NT2/D1 (cell line): ENCODE measurements at regions not wholly inside any gene's neighbourhood (a gene's known extent, or its start where the extent isn't known, plus 50 kb on each side); places are given as distances from the start of the nearest gene placed in this dataset.

Source experiments
- DNase-seq: peaks from one replicate; pipeline ENCODE4 v3.0.0-alpha.2; 2011; ENCODE audit warnings: low read depth, low spot score
- H3K27me3 ChIP-seq: 2 replicates; pipeline ENCODE4 v1.6.0; 2011; ENCODE audit warnings: mild to moderate bottlenecking; ENCODE audit not compliant: insufficient read length, insufficient read depth
- H3K36me3 ChIP-seq: 2 replicates; pipeline ENCODE4 v1.6.1; 2011; ENCODE audit warnings: mild to moderate bottlenecking, low read length, mixed read lengths; ENCODE audit not compliant: insufficient read depth, insufficient read length
- H3K4me1 ChIP-seq: 2 replicates; pipeline ENCODE4 v1.5.1; 2011; ENCODE audit not compliant: insufficient read depth, insufficient read length
- H3K4me3 ChIP-seq: 2 replicates; pipeline ENCODE4 v1.5.1; 2011; ENCODE audit warnings: low read depth; ENCODE audit not compliant: insufficient read length
- H3K9ac ChIP-seq: 2 replicates; pipeline ENCODE4 v1.6.0; 2011; ENCODE audit warnings: low read depth; ENCODE audit not compliant: insufficient read length
- H3K9me3 ChIP-seq: 2 replicates; pipeline ENCODE4 v1.5.1; 2011; ENCODE audit warnings: mild to moderate bottlenecking, low read length; ENCODE audit not compliant: insufficient read depth
- SUZ12 ChIP-seq: IDR thresholded peaks from 2 replicates; pipeline ENCODE4 v1.6.1; 2011; ENCODE audit not compliant: insufficient read length, insufficient read depth; ENCODE audit errors: extremely low read depth
- YY1 ChIP-seq: IDR thresholded peaks from 2 replicates; pipeline ENCODE4 v1.6.1; 2011; ENCODE audit not compliant: insufficient read length, insufficient read depth
- ZNF274 ChIP-seq: IDR thresholded peaks from 2 replicates; pipeline ENCODE4 v1.6.1; 2011; ENCODE audit warnings: mild to moderate bottlenecking, low read depth, low read length

- Histone ChIP-seq H3K27me3 (no peaks in the 10 kb centered on the region), H3K36me3 (no peaks in the 10 kb centered on the region), H3K4me3 (no peak overlapping the region), H3K9me3 (no peaks in the 10 kb centered on the region), H3K9ac (no peak overlapping the region), H3K4me1 (no peaks in the 10 kb centered on the region)
- no peak for DNase-seq
- TF ChIP-seq SUZ12: no peak
- no peak for TF ChIP-seq ZNF274
- no peak for TF ChIP-seq YY1
Measured at GRCh38 chr20:52779125-52779524, 193.0 kb upstream of the TSHZ2 start.

GRCh38 chr20:52777171-52777570 lies 195.0 kb upstream of the TSHZ2 start:
- Histone ChIP-seq H3K4me3 (no peak overlapping the region), H3K36me3 (no peaks in the 10 kb centered on the region), H3K9me3 (no peaks in the 10 kb centered on the region), H3K9ac (no peak overlapping the region), H3K4me1 (no peaks in the 10 kb centered on the region), H3K27me3 (no peaks in the 10 kb centered on the region)
- TF ChIP-seq YY1 (no peak), ZNF274 (no peak), SUZ12 (no peak)
- no peak for DNase-seq

- no peaks in the 10 kb centered on the region for H3K27me3 ChIP-seq
- no peaks in the 10 kb centered on the region for H3K36me3 ChIP-seq
- no peak overlapping the region for H3K4me3 ChIP-seq
- no peak overlapping the region for H3K9ac ChIP-seq
- no peaks in the 10 kb centered on the region for H3K9me3 ChIP-seq
- TF ChIP-seq YY1: no peak
- TF ChIP-seq ZNF274: no peak
- TF ChIP-seq SUZ12: no peak
- no peak for DNase-seq
- no peaks in the 10 kb centered on the region for H3K4me1 ChIP-seq
Measured at GRCh38 chr20:52775786-52776185, 196.4 kb upstream of the TSHZ2 start.

- H3K4me1 ChIP-seq: no peaks in the 10 kb centered on the region
- no peak overlapping the region for H3K9ac ChIP-seq
- no peaks in the 10 kb centered on the region for H3K36me3 ChIP-seq
- no peaks in the 10 kb centered on the region for H3K27me3 ChIP-seq
- no peak for DNase-seq
- no peak for TF ChIP-seq SUZ12
- TF ChIP-seq YY1: no peak
- TF ChIP-seq ZNF274: no peak
- H3K4me3 ChIP-seq: no peak overlapping the region
- no peaks in the 10 kb centered on the region for H3K9me3 ChIP-seq
Measured at GRCh38 chr20:52768694-52769093, 203.5 kb upstream of the TSHZ2 start.

GRCh38 chr20:52766645-52767435 lies 205.3 kb upstream of the TSHZ2 start:
- Histone ChIP-seq H3K36me3 (no peaks in the 10 kb centered on the region), H3K9ac (no peak overlapping the region), H3K9me3 (no peaks in the 10 kb centered on the region), H3K27me3 (no peaks in the 10 kb centered on the region), H3K4me3 (no peak overlapping the region), H3K4me1 (no peaks in the 10 kb centered on the region)
- TF ChIP-seq YY1 (no peak), ZNF274 (no peak), SUZ12 (no peak)
- DNase-seq: no peak

GRCh38 chr20:52763321-52763853 lies 208.8 kb upstream of the TSHZ2 start:
- DNase-seq: no peak
- no peak for TF ChIP-seq ZNF274
- TF ChIP-seq SUZ12: no peak
- H3K9ac ChIP-seq: no peak overlapping the region

GRCh38 chr20:52761867-52762266 lies 210.3 kb upstream of the TSHZ2 start:
- Histone ChIP-seq H3K9ac (no peak overlapping the region), H3K9me3 (no peaks in the 10 kb centered on the region; the same call in 1 of the 2 replicates), H3K4me1 (no peaks in the 10 kb centered on the region), H3K4me3 (no peak overlapping the region), H3K27me3 (no peaks in the 10 kb centered on the region), H3K36me3 (no peaks in the 10 kb centered on the region)
- TF ChIP-seq YY1 (no peak), SUZ12 (no peak), ZNF274 (no peak)
- no peak for DNase-seq

More at GRCh38 chr20:52763321-52763853, 208.8 kb upstream of the TSHZ2 start:
- H3K9me3 ChIP-seq: no peaks in the 10 kb centered on the region; the same call in 1 of the 2 replicates
- no peaks in the 10 kb centered on the region for H3K27me3 ChIP-seq
- no peaks in the 10 kb centered on the region for H3K36me3 ChIP-seq
- no peaks in the 10 kb centered on the region for H3K4me1 ChIP-seq
- no peak overlapping the region for H3K4me3 ChIP-seq
